ENCODE measurements at regions not wholly inside any gene's neighbourhood (a gene's known extent, or its start where the extent isn't known, plus 50 kb on each side); places are given as distances from the start of the nearest gene placed in this dataset.

GRCh38 chr6:146989860-146990259, 214.4 kb upstream of the STXBP5 start:
- no peak for DNase-seq

GRCh38 chr6:146990284-146990683, 213.9 kb upstream of the STXBP5 start:
- no peak for DNase-seq

GRCh38 chr6:146990821-146991798, 213.1 kb upstream of the STXBP5 start:
- DNase-seq = no peak

GRCh38 chr6:146997062-146997461, 207.2 kb upstream of the STXBP5 start:
- no peak for DNase-seq

GRCh38 chr6:146999766-147000165, 204.5 kb upstream of the STXBP5 start:
- DNase-seq = no peak

GRCh38 chr6:147000545-147001488, 203.4 kb upstream of the STXBP5 start:
- DNase-seq = no peak

GRCh38 chr6:147001621-147002020, 202.6 kb upstream of the STXBP5 start:
- DNase-seq = no peak

- no peak for DNase-seq
Observed at GRCh38 chr6:147003186-147003585, 201.0 kb upstream of the STXBP5 start.

GRCh38 chr6:147005499-147005898, 198.7 kb upstream of the STXBP5 start:
- no peak for DNase-seq

- DNase-seq = no peak
Observed at GRCh38 chr6:147007441-147007840, 196.8 kb upstream of the STXBP5 start.

GRCh38 chr6:147009358-147009757, 194.9 kb upstream of the STXBP5 start:
- DNase-seq = no peak

- no peak for DNase-seq
Observed at GRCh38 chr6:147015674-147016073, 188.5 kb upstream of the STXBP5 start.

- no peak for DNase-seq
Observed at GRCh38 chr6:147016440-147016839, 187.8 kb upstream of the STXBP5 start.

- no peak for DNase-seq
Observed at GRCh38 chr6:147017153-147017552, 187.1 kb upstream of the STXBP5 start.

- DNase-seq = no peak
Observed at GRCh38 chr6:147019001-147019400, 185.2 kb upstream of the STXBP5 start.

GRCh38 chr6:147022041-147022440, 182.2 kb upstream of the STXBP5 start:
- DNase-seq = no peak

- DNase-seq = no peak
Observed at GRCh38 chr6:147023148-147023547, 181.1 kb upstream of the STXBP5 start.

GRCh38 chr6:147023581-147023980, 180.6 kb upstream of the STXBP5 start:
- no peak for DNase-seq

GRCh38 chr6:147029923-147030322, 174.3 kb upstream of the STXBP5 start:
- DNase-seq = no peak

GRCh38 chr6:147033267-147033666, 170.9 kb upstream of the STXBP5 start:
- DNase-seq = no peak

GRCh38 chr6:147035886-147036285, 168.3 kb upstream of the STXBP5 start:
- DNase-seq = no peak

- DNase-seq = no peak
Observed at GRCh38 chr6:147037881-147038280, 166.3 kb upstream of the STXBP5 start.

- no peak for DNase-seq
Observed at GRCh38 chr6:147040121-147040910, 163.9 kb upstream of the STXBP5 start.
